ENCODE measurements at regions not wholly inside any gene's neighbourhood (a gene's known extent, or its start where the extent isn't known, plus 50 kb on each side); places are given as distances from the start of the nearest gene placed in this dataset.
"Not testable (repeated sequence)": the region's sequence is repeated elsewhere in the genome, so short reads cannot be mapped to it uniquely, and the experiment has no call there.

DNA sequence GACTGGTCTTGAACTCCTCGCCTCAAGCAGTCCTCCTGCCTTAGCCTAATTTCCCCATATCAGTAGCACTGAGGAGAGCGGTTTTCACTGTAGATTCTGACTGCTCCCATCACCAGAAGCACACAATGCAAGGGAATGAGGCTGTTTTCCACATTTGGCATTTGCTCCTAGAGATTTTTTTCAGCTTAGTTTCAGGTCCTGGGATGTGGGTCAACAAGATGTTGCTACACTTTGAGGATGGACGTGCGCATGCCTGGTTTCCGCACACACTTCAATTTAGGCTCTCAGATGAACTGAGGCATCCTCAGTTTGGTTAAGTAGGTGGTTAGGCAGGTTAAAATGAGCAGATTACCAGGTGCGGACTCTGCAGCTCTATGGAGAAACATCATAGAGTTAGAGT, 287.1 kb upstream of the LYZL1 start:
- TF ChIP-seq, protein P1, sequence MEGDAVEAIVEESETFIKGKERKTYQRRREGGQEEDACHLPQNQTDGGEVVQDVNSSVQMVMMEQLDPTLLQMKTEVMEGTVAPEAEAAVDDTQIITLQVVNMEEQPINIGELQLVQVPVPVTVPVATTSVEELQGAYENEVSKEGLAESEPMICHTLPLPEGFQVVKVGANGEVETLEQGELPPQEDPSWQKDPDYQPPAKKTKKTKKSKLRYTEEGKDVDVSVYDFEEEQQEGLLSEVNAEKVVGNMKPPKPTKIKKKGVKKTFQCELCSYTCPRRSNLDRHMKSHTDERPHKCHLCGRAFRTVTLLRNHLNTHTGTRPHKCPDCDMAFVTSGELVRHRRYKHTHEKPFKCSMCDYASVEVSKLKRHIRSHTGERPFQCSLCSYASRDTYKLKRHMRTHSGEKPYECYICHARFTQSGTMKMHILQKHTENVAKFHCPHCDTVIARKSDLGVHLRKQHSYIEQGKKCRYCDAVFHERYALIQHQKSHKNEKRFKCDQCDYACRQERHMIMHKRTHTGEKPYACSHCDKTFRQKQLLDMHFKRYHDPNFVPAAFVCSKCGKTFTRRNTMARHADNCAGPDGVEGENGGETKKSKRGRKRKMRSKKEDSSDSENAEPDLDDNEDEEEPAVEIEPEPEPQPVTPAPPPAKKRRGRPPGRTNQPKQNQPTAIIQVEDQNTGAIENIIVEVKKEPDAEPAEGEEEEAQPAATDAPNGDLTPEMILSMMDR (IDR thresholded peaks at IDR 0.05; ENCODE audit: low read depth, low read length) = no peak
- no peaks in the 10 kb centered on the region for H3K27me3 ChIP-seq
- no peaks in the 10 kb centered on the region for H3K36me3 ChIP-seq
- DNase-seq = no peak
- no peaks in the 10 kb centered on the region for H3K9me3 ChIP-seq
- H3K4me3 ChIP-seq (ENCODE audit: low read depth, low read length) = no peak overlapping the region
- H3K4me1 ChIP-seq = no peaks in the 10 kb centered on the region

DNA sequence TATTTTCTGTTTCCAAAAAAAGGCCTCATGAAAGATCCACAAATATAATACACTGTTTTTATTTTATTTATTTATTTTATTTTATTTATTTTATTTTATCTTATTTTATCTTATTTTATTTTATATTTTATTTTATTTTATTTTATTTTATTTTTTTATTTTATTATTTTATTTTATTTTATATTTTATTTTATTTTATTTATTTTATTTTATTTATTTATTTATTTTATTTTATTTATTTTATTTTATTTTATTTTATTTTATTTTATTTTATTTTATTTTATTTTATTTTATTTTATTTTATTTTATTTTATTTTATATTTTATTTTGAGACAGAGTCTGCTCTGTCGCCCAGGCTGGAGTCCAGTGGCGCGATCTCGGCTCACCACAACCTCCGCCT, 285.9 kb upstream of the LYZL1 start:
- not testable (repeated sequence) for DNase-seq; H3K4me3 ChIP-seq (ENCODE audit: low read depth, low read length); H3K4me1 ChIP-seq; H3K36me3 ChIP-seq; H3K27me3 ChIP-seq; H3K9me3 ChIP-seq

DNA sequence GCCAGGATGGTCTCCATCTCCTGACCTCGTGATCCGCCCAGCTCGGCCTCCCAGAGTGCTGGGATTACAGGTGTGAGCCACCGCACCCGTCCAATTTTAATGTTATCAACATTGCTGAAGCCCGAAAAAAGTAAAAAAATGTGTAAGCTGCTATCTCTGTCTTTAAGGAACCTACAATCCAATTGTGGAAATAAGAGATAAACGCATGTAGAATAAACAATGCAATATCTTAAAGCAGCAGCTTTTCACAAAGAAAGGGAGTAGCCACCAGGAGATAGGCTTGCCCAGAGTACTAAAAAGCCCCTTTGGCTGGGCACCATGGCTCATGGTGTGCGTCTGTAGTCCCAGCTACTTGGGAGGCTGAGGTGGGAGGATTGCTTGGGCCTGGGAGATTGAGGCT, 282.9 kb upstream of the LYZL1 start:
- H3K4me3 ChIP-seq (ENCODE audit: low read depth, low read length) = no peak overlapping the region
- TF ChIP-seq, protein P1 (IDR thresholded peaks at IDR 0.05; ENCODE audit: low read depth, low read length) = no peak
- H3K4me1 ChIP-seq = no peaks in the 10 kb centered on the region
- no peak for DNase-seq
- no peaks in the 10 kb centered on the region for H3K9me3 ChIP-seq
- no peaks in the 10 kb centered on the region for H3K27me3 ChIP-seq
- no peaks in the 10 kb centered on the region for H3K36me3 ChIP-seq

DNA sequence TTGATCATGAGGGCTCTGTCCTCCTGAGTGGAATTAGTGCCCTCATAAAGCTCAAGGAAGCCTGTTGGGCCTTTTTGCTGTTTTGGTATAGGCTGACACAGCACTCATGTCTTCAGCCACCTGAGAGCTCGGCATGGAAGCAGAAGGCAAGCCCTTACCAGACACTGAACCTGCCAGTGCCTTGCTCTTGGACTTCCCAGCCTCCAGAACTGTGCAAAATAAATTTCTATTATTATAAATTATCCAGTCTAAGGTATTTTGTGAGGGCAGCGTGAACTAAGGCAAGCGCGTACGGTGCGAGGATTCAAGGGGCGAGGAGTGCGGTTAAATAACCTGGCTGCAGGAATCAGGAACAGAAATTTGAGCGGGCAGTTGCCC, 281.5 kb upstream of the LYZL1 start:
- no peaks in the 10 kb centered on the region for H3K36me3 ChIP-seq
- TF ChIP-seq, protein P1 (IDR thresholded peaks at IDR 0.05; ENCODE audit: low read depth, low read length) = no peak
- no peaks in the 10 kb centered on the region for H3K9me3 ChIP-seq
- H3K27me3 ChIP-seq = no peaks in the 10 kb centered on the region
- no peaks in the 10 kb centered on the region for H3K4me1 ChIP-seq
- no peak overlapping the region for H3K4me3 ChIP-seq (ENCODE audit: low read depth, low read length)
- DNase-seq = no peak

DNA sequence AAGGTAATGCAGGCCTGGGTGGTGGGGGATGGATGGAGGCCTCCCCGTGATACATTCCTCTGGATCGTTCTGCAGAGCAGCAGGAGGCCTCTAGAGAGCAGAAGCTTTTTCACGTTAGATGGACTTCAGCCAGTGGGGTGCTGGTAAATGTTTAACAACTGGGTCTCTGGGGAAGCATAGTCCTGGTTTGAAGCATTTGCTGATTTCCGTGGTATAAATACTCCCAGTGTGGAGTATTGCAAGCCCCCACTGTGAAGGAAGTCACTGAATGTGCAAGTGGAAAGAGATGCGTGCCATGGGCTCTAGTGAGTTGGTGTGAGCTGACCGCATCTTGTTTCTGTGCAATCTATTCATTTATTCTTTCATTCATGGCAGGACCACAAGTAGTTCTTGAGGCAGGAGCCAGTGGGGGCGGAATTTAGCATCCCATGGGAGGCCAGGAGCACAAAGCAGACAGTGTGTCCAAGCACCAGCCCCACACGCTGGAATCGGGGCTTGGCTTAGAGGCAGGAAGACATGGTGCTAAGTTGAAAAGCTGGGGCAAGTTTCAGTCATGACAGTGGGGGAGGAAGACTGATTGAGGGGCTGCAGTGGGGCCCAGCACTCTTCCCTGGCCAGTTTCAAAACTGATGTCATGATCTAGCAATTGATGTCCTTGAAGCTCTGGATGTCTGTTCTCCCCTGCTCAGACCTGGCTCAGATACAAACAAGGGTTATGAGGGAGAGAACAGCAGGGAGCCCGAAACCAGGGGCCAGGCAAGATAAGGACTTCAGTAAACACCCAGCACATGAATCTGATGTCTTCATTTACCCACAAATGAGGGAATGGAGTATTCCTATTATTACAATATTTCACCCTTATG, 280.9 kb upstream of the LYZL1 start:
- H3K27me3 ChIP-seq = no peaks in the 10 kb centered on the region
- H3K4me1 ChIP-seq = no peaks in the 10 kb centered on the region
- H3K9me3 ChIP-seq = no peaks in the 10 kb centered on the region
- no peak overlapping the region for H3K4me3 ChIP-seq (ENCODE audit: low read depth, low read length)
- no peaks in the 10 kb centered on the region for H3K36me3 ChIP-seq
- TF ChIP-seq, protein P1 (IDR thresholded peaks at IDR 0.05; ENCODE audit: low read depth, low read length) = no peak
- DNase-seq = peak; percentile 24

DNA sequence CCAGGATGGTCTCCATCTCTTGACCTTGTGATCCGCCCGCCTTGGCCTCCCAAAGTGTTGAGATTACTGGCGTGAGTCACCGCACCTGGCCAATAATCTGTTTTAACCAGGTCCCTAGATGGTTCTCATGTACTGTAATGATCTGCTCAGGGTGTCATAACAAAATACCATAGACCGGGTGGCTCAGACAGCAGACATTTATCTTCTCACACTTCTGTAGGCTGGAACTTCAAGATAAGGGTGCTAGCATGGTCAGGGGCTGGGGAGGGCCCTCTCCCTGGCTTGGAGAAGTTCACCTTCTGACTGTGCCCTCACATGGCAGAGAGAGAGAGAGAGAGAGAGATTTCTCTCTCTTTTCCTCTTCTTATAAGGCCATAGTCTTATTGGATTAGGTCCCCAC, 279.4 kb upstream of the LYZL1 start:
- Histone ChIP-seq H3K9me3 (no peaks in the 10 kb centered on the region), H3K27me3 (no peaks in the 10 kb centered on the region), H3K36me3 (no peaks in the 10 kb centered on the region), H3K4me3 (ENCODE audit: low read depth, low read length) (no peak overlapping the region), H3K4me1 (no peaks in the 10 kb centered on the region)
- no peak for DNase-seq
- TF ChIP-seq, protein P1 (IDR thresholded peaks at IDR 0.05; ENCODE audit: low read depth, low read length) = no peak

Measured in BE2C (cell line).